Thyroid gland (tissue), 4 donors: ENCODE measurements at regions not wholly inside any gene's neighbourhood (a gene's known extent, or its start where the extent isn't known, plus 50 kb on each side); places are given as distances from the start of the nearest gene placed in this dataset.

Experiments
- DNase-seq, 2 donors: peaks; one replicate each; pipeline ENCODE4 v3.0.0-alpha.2; 2019
- H3K27ac ChIP-seq, 3 donors: fragments of 200-600 bp; sonication (generic); 1 replicate in 2 of 3; 2 replicates in 1 of 3; pipeline ENCODE4 v1.5.1; 2016 to 2019; ENCODE audit warnings: mild to moderate bottlenecking in 1 of 3, moderate library complexity in 1 of 3
- H3K27me3 ChIP-seq: fragments of 200-600 bp; sonication (generic); one replicate; pipeline ENCODE4 v1.5.1; 2019
- H3K36me3 ChIP-seq, 2 donors: fragments of 200-600 bp; sonication (generic); one replicate each; pipeline ENCODE4 v1.5.1; 2016 to 2019
- H3K4me1 ChIP-seq, 2 donors: fragments of 200-600 bp; sonication (generic); one replicate each; pipeline ENCODE4 v1.5.1; 2017 to 2019
- H3K4me3 ChIP-seq, 3 donors: fragments of 200-600 bp; sonication (generic); replicated peaks in 1 of 3; 1 replicate in 2 of 3; 2 replicates in 1 of 3; pipeline ENCODE4 v1.5.1; 2016; ENCODE audit warnings: mild to moderate bottlenecking in 1 of 3
- H3K9me3 ChIP-seq: fragments of 200-600 bp; sonication (generic); one replicate; pipeline ENCODE4 v1.5.1; 2017
- CTCF ChIP-seq, 6 experiments: fragments of 200-600 bp in 3 of 6; fragments of 450-650 bp in 3 of 6; sonication (generic) in 3 of 6; IDR thresholded peaks; one replicate each; pipeline ENCODE4 v1.5.1; 2016 to 2019; ENCODE audit warnings: antibody characterized with exemption in 6 of 6, mild to moderate bottlenecking in 2 of 6, inconsistent platforms in 1 of 6, moderate library complexity in 1 of 6
- POLR2A ChIP-seq, 2 donors: fragments of 450-650 bp; IDR thresholded peaks; one replicate each; pipeline ENCODE4 v1.6.1; 2017; ENCODE audit warnings: antibody characterized with exemption in 2 of 2, mild to moderate bottlenecking in 2 of 2, moderate library complexity in 1 of 2
- WGBS, 2 donors: methylation state at CpG; one replicate each; pipeline ENCODE4 v1.1.5; 2017; 5-methylcytosine and 5-hydroxymethylcytosine counted together
- intact Hi-C: fragments of 100-400 bp; cut with DNase I; formaldehyde crosslinking; loops from one replicate; pipeline ENCODE4 v1.15.1; 2023

DNA sequence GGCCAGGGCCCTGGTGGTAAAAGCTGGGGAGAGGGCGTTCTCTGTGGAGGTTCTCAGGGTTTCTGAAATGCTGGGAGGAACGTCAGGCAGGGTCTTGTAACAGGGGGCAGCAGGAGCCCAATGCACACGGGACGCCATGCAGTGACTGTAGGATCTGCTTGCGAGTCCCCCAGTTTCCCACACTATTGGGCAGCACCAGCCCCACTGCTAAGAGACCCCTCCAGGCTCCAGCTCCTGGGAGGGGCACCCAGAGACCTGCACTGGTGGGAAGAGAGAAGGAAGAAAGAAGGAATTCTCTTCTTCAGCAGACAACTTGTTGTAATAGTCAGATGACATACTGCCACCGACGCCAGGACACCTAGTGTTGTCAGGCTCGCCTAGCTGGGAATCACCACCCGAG, 55.2 kb upstream of the RNF7 start:
- Histone ChIP-seq H3K9me3 (no peaks in the 10 kb centered on the region), H3K36me3 (no peaks in the 10 kb centered on the region), H3K27ac (no peak overlapping the region), H3K4me3 (no peak overlapping the region), H3K4me1 (peaks cover 12 to 22% of the 10 kb centered on the region in 2 donors), H3K27me3 (no peaks in the 10 kb centered on the region)
- intact Hi-C loops = no loop called here
- no peak for DNase-seq
- WGBS, 2 donors = 93% methylated on average over 8 to 9 of the region's 9 CpGs
- TF ChIP-seq POLR2A (IDR thresholded peaks at IDR 0.05) (no peak), CTCF (IDR thresholded peaks at IDR 0.05) (no peak)

GRCh38 chr3:141684758-141685157, 53.3 kb upstream of the RNF7 start:
- peaks cover 12 to 22% of the 10 kb centered on the region in 2 donors for H3K4me1 ChIP-seq
- 100% methylated on average over 1 of the region's 1 CpG for WGBS, 2 donors

DNA sequence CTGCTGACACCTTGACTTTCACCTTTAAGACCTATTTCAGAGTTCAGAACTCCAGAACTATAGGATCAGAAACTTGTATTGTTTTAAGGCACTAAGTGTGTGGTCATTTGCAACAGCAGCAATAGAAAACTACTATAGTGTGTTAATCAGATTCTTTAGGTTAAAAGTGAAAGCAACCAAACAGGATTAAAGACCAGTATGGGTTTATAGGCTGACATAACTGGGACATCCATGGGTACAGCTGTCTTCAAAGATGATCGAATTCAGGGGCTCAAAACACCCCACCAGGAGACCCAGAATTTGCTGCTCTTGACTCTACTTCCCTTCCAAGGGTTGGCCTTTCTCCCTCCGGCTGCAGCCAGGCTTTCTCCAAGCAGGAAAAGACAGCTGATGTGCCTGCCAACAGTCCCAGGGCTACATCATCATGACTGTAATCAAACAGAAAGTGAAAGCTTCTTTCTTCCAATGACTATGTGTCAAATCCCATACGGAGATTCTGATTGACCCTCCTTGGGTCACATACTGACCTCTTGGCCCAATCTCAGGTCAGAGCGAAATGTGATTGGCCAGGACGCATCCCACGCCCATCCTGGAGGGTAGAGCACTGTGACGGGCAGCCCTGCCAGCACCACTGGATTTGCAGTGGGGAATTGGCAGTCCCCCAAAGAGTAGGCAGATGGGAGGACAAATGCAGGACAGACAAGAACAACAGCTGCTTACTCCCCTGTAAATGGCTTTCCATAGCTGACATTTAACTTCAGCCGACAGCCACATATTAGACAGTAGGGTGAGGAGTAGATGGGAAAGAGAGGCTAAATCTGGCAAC, 51.4 kb upstream of the RNF7 start:
- no peak for TF ChIP-seq CTCF (IDR thresholded peaks at IDR 0.05)
- TF ChIP-seq POLR2A (IDR thresholded peaks at IDR 0.05) = no peak
- H3K9me3 ChIP-seq = no peaks in the 10 kb centered on the region
- intact Hi-C loops = no loop called here
- peak; percentile 11 to 34 for DNase-seq
- peak overlapping the region in 1 of 3 donors; percentile 8 for H3K4me3 ChIP-seq
- peak overlapping the region; percentile 31 to 70 (median 39) for H3K27ac ChIP-seq
- H3K4me1 ChIP-seq = peaks cover 2 to 17% of the 10 kb centered on the region in 2 donors
- 55 to 70% methylated on average over 8 of the region's 8 CpGs for WGBS, 2 donors
- H3K27me3 ChIP-seq = no peaks in the 10 kb centered on the region
- H3K36me3 ChIP-seq = no peaks in the 10 kb centered on the region

More at GRCh38 chr3:141684758-141685157, 53.3 kb upstream of the RNF7 start:
- no peak overlapping the region for H3K27ac ChIP-seq
- H3K27me3 ChIP-seq = no peaks in the 10 kb centered on the region
- no peak overlapping the region for H3K4me3 ChIP-seq
- no peak for DNase-seq
- TF ChIP-seq CTCF (IDR thresholded peaks at IDR 0.05) (no peak), POLR2A (IDR thresholded peaks at IDR 0.05) (no peak)
- intact Hi-C loops = no loop called here
- no peaks in the 10 kb centered on the region for H3K9me3 ChIP-seq
- no peaks in the 10 kb centered on the region for H3K36me3 ChIP-seq
